Medulla oblongata (tissue), 1 donor: ENCODE measurements at regions not wholly inside any gene's neighbourhood (a gene's known extent, or its start where the extent isn't known, plus 50 kb on each side); places are given as distances from the start of the nearest gene placed in this dataset.
A peak's percentile ranks its signal among the peaks of the same experiment; 100 is the strongest.
"Not testable (repeated sequence)": the region's sequence is repeated elsewhere in the genome, so short reads cannot be mapped to it uniquely, and the experiment has no call there.

Experiments
- DNase-seq: peaks from one replicate; pipeline ENCODE4 v3.0.0-alpha.2; 2015; ENCODE audit errors: extremely low spot score

DNA sequence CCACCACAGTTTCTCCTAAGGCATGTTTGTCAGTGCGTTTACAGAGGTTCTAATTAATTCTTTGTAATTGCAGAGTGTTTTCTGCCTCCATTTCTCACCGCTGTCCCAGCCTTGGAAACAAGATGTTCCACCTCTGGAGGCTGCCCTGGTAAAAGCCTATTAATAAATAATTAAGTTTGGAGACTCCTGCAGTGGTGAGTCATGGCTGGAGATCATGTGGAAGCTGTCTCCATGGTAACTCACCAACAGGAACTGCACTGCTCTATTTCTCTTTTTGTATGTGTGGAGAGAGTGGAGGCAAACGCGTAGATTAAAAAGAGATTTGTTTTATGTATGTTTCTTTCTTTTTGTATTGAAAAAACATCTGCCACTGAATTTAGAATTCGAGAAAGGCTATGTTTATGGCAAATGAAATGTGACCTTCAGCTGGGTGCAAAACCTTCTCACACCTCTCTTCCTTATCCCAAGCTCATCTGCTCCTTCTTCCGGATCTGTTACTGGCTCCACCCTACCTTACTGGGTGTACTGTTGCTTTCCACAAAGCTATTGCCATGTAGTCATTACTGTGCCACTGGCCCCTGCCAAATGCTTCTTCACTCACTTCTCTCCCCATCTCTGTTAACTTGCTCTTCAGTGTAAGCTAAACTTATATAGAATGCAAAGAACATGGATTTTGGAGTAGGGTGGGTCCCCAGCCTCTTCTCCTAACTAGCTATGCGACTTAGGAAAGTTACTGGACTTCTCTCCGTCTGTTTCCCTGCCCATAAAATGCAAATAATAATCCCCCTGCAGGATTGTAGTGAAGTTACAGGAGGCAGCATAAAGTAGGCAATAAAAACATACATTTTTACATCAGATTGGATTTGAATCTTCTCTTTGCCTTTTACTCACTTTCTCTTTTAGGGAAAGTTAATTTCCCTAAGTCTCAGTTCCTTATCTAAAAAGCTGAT is 778.5 kb downstream of the NTRK3 start:
- peak; percentile 67 for DNase-seq

DNA sequence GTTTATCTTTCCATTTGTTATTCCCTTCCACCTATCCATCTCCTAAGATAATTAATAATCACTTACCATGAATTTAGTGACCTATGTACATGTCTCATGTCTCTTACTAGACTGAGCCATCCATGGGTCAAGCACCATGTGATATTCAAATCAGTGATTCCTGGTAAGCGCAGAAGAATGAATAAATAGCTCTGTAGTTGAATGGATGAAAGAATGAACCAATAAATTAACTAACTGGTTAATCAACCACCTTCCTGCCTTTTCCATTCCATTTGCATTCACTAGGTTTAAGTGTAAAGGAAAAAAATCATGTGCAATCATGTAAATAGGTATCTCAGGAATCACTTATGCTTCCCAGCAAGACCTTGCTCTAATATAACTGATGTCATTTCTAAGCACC is 779.5 kb downstream of the NTRK3 start:
- DNase-seq = no peak

DNA sequence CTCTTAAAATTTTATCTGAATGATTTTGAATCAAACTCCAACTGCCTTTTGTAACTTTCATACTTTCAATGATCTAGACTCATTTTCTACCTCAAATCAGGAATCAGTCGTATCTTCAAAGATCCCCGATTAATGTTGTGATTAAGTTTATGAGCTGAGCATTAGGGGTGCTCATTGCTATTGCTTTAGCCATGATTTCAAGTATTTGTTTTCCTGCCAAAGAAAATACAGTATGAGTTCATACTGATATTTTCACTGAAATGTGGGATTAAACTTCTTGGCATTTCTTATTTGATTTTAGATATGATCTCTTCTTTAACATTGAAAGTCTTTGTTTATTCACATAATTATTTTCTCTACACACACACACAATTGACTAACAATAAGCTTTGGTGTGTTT is 785.6 kb downstream of the NTRK3 start:
- DNase-seq = no peak

DNA sequence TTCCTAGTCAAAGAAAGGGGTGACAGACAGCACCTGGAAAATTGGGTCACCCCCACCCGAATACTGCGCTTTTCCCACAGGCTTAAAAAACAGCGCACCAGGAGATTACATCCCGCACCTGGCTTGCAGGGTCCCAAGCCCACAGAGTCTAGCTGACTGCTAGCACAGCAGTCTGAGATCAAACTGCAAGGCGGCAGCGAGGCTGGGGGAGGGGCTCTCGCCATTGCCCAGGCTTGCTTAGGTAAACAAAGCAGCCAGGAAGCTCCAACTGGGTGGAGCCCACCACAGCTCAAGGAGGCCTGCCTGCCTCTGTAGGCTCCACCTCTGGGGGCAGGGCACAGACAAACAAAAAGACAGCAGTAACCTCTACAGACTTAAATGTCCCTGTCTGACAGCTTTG is 792.6 kb downstream of the NTRK3 start:
- DNase-seq = not testable (repeated sequence)

DNA sequence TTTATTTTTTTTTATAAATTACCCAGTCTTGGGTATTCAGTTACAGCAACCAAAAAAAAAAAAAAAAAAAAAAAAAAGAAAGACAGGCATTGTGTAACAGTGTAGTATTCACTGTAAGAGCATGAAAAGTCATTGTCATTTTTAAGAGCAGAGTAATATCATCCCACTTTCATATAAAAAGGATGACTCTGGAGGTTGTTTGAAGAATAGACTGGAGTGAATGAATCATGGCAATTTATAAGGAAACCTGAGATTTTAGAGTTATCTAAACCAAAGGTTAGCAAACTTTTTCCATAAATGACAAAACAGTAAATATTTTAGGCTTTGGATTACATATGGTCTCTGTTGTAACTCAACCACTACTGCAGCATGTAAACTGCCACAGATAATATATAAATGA is 794.9 kb downstream of the NTRK3 start:
- DNase-seq = no peak

DNA sequence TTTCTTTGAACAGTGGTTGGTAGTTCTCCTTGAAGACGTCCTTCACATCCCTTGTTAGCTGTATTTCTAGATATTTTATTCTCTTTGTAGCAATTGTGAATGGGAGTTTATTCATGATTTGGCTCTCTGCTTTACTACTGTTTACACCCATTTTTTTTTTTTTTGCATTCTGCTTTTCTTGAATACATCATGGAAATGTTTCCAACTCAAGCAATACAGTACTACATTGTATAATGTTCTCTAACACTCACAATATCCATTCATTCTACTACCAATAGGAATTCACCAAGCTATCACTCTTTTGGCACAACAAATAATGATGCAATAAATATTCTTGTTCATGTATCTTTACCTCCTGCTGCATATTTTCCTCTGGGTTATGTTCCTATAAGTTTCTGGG is 801.7 kb downstream of the NTRK3 start:
- no peak for DNase-seq

DNA sequence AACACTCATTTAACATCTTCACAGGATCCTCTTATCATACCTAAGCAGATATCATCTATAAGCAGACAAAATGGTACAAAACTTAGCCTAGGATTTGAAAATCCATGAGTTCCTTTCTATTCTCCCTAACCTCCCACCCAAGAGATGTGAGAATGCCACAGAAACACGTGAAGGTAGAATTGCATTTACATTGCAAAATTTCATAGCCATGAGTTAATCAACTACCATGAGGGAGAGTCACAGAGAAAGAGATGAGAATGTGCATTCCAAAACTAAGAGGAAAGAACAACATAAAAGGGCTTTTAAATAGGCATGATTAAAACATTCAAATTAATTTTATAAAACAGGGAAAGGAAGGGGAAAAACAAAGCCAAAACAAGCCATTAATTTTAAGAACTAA is 806.2 kb downstream of the NTRK3 start:
- no peak for DNase-seq

DNA sequence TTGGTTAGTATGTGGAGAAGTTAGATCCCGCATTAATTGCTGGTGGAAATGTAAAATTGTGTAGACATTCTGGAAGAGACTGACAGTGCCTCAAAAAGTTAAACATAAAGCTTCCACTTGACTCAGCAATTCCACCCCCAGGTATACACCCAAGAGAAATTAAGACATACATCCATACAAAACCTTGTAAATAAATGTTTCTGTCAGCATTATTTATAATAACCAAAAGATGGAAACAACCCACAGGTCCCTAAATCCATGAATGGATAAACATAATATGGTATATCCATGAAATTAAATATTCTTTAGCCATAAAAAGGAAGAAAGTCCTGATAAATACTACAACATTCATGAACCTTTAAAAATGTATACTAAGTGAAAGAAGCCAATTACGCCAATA is 817.4 kb downstream of the NTRK3 start:
- DNase-seq = no peak

DNA sequence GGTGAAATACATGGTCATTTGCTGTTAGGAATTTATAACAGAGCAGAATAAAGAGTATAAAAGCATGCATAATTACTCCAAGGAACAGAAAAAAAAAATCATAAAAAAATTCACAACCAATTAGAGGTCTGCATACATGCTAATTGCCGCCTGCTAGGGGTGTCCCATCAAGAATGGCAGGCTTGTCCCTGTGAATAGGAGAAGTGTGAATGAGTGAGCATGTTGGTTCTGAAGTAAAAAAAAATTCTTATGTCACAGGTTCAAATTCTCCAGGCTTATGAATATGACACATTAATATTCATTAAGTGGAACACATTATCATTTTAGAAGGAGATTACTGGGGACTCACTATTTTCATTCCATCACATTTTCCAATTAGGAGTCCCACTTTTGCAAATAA is 822.7 kb downstream of the NTRK3 start:
- no peak for DNase-seq

DNA sequence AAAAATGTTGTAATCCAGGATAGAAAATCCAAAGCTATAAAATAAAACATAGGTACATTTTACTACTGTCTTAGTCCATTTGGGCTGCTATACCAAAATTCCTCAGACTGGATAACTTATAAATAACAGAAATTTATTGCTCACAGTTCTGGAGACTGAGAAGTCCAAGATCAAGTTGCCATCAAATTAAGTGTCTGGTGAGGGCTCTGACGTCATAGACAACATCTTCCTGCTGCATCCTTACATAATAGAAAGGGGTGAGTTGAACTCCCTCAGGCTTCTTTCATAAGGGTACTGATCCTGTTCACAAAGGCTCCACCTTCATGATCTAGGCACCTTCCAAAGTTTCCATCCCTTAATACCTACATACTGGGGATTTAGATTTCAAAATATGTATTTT is 826.8 kb downstream of the NTRK3 start:
- no peak for DNase-seq

DNA sequence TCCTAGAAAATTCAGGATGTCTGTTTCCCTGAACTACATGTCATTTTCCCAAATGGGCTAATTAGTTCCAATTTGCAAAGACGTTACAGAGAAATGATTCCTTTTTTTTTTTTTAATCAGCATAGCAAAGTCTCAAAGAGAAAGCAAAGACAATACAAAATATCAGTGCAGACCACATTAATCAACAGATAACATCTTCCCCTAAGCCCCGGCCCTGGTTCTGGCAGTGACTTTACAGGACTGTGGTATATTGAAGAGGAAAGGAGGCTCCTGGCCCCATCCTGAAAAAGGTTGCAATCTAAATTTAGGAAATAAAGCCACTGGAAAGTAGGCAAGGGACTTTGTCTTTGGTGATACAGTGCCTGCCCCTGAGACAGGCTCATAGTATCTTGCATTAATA is 836.5 kb downstream of the NTRK3 start:
- DNase-seq = no peak

DNA sequence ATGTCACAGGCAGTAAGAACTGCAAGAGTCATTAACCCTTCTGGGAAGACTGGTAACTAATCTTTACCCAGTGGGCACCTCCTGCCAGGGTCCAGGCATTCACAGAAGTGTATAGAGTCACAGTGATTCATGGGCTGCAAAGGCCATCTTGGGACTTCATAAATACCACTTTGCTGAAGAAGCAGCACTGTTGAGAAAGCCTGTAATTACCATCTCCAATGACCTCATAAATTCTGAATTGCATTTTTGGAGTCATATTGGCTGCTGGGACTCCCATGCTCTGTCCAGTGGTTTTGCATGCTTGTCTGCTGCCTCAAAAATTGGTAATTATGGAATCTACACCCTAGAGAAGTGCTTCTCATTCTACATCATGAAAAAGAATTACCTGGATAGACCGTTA is 837.2 kb downstream of the NTRK3 start:
- no peak for DNase-seq

DNA sequence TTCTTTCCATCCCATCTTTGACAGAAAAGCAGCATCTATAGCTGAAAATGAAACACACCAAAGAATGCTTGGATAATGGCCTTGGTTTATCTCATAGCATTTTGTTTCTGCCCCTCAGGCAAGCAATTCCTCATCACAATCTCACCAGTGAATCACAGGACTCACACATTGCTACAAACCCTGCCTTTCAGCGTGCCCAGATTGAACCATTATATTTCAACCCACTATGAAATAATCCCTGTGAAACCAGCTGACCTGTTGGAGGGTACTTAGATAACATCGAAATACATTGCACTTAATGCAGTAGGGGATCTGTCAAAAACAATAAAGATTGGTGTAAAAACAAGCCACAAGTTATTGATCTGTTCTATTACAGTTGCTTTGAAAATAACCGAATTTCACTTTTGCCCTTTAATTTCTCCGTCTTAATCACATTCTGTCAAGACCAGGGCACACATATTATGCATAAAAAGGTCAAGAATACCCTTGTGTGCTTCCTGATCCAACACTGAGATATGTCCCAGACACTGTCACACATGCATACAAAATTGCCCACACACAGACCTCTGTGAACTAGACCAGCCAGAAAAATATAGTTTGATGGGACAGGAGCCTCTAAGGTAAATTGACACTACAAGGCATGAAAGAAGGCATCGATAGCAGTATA is 839.8 kb downstream of the NTRK3 start:
- DNase-seq = no peak

DNA sequence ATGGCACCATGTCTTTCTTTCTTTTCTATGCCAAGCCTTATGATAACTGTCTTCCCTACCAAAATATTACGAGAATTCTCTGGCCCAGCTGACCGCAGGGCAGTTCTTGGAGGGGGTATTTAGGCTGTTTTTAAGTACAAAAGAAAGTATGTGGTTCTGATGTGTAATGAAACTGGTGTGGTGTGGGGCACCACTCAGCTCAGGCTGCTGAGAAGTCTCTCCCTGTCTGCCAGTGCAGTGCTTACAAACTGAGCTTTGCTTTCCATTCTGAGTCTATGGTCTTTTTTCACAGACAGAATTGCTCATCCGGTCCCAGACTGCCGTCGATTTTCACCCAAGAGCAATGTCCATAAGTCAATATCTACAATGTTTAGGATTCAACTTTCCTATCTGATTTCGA is 847.6 kb downstream of the NTRK3 start:
- DNase-seq = no peak

DNA sequence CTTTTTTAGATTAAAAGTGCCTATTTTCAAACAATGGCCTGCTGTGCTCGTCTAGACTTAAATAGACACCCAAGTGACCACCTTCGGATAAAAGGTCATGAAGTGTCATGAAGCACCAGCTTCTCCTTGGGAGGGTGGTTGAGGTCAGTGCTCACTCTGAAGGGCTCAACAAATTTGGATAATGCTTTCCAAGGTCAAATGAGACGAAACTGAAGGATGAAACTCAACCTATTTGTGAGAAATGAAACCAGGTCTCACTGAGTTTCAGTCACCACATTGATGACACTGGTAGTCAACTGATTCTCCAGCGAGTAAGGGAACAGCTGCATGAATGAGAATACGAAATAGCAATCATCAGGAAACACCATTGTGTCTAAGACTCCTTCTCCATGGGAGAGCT is 852.6 kb downstream of the NTRK3 start:
- no peak for DNase-seq

DNA sequence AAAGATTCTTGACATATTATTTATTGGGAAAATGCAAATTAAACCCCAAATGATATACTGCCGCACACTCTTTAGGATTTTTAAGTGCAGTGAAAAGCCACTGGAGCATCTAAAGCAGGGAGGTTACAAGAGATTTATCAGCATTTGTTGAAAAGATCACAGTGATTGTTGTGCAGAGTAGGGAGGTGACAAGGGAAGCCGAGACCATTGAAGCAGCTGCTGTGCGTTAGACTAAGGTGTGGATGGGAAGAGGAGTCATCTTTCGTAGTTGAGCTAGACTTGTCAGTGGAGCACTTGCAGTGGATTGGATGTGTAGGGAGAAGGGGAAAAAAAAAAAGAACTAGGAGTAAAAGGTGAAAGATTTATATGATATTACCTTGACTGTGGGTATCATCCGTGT is 854.6 kb downstream of the NTRK3 start:
- DNase-seq = no peak

DNA sequence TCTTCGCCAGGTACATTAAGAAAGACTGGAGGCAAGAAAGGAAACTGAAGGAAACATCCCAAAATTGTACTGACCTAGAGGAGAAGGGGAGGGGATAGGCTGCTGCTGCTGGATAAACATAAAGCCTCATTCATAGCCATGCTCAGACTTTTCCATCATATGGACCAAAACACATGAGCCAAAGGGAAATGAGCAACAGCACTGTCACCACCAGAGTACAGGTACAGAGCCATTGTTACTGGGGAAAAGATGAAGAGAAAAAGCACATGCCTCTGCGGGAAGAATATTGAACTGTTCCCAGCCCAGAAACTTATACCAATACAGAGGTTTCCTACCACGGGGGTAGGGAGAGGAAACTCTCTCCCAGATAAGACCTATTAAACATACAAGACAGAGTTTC is 861.9 kb downstream of the NTRK3 start:
- DNase-seq = no peak

DNA sequence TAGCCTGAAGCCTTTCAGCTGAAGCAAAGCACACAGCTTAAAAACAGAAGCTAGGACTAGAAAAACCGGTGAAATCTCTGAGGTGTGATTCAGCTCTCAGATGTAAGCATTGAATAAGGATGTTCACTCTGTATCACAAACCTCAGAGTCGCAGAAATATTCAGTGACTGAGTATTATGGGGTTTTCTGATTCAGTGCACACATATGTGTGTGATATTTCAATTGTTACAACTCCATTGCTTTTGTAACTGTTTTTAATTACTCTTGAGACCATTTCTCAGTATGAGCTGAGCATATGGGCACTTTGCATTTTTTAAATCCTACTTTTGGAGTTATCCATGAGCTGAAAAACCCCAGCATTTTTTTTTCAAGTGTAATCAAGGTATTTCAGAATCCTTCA is 868.8 kb downstream of the NTRK3 start:
- no peak for DNase-seq

DNA sequence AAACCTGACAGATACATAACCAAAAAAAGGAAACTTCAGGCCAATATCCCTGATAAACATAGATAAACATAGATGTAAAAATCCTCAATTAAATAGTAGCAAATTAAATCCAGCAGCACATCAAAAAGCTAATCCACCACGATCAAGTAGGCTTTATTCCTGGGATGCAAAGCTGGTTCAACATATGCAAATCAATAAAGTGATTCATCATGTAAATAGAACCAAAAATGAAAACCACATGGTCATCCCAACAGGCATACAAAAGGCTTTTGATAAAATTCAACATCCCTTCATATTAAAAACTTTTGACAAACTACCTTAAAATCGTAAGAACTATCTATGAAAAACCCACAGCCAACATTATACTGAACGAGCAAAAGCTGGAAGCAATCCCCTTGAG is 882.2 kb downstream of the NTRK3 start:
- DNase-seq = no peak

DNA sequence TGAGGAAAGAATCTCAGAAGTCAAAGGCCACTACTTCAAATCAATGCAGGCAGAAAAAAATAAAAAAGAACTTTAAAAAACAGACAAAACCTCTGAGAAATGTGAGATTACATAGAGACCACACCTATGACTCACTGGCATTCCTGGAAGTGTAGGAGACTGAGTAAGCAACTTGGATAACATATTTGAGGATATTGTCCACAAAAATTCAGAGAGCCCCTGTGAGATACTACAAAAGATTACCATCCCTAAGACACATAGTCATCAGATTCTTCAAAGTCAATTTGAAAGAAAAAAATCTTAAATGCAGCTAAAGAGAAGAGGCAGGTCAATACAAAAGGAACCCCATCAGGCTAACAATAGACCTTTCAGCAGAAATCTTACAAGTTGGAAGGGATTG is 887.3 kb downstream of the NTRK3 start:
- no peak for DNase-seq

DNA sequence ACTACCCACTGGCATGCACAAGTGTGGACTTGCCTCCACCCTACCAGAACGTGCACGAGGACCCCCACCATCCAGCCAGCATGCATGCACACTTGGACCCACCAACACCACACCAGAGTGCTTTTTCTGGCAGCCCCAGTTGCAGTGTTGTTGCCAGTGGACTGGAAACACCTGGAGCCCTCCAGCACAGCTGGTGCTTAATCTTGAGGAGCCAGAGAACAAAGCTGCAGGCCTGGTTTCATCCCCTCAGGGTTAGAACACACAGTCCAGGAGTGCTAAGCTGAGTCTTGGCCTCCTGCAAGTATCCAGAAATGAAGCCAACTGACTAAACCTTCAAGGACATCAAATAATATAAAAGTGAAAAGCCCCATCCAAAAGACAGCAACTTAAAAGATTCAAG is 888.0 kb downstream of the NTRK3 start:
- DNase-seq = no peak

DNA sequence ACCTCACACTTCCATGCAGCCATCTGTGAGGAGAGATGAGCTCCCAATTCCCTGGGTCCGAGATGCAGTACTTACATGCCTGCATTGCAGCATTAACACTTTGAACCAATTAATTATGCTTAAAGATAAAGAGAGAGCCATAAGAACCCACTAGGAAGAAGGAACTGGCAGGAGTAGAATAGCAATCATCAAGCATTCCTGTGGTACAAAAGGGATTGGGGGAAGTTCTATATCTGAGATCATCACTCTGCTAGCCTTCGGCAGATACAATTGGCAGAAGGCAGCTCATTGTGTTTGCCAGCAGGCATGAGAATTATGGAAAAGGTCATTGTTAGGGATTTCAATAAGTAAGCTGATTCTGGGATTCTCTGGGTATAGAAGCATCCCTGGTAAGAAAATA is 891.4 kb downstream of the NTRK3 start:
- no peak for DNase-seq

DNA sequence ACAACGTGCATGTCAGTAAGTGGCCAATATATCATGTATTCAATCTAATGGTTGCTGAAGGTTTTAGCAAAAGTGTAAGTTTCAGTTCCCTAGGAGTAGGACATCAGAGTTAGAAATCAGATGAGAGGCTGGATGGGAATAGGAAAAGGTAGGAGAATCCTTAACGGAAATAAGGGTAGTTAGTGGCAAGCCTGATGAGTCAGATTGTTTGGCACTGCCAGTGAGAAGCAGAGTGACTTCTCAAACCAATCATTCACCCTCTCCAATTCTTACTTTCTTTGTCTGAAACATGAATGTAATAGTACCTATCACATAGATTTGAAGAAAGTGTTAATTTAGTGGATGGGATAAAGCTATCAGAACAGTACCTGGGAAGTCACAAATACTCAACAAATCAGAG is 894.0 kb downstream of the NTRK3 start:
- DNase-seq = no peak
